ENCODE measurements at regions not wholly inside any gene's neighbourhood (a gene's known extent, or its start where the extent isn't known, plus 50 kb on each side); places are given as distances from the start of the nearest gene placed in this dataset.

- TF ChIP-seq, protein P1, sequence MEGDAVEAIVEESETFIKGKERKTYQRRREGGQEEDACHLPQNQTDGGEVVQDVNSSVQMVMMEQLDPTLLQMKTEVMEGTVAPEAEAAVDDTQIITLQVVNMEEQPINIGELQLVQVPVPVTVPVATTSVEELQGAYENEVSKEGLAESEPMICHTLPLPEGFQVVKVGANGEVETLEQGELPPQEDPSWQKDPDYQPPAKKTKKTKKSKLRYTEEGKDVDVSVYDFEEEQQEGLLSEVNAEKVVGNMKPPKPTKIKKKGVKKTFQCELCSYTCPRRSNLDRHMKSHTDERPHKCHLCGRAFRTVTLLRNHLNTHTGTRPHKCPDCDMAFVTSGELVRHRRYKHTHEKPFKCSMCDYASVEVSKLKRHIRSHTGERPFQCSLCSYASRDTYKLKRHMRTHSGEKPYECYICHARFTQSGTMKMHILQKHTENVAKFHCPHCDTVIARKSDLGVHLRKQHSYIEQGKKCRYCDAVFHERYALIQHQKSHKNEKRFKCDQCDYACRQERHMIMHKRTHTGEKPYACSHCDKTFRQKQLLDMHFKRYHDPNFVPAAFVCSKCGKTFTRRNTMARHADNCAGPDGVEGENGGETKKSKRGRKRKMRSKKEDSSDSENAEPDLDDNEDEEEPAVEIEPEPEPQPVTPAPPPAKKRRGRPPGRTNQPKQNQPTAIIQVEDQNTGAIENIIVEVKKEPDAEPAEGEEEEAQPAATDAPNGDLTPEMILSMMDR (IDR thresholded peaks at IDR 0.05), result no peak
- TF ChIP-seq POLR2A (IDR thresholded peaks at IDR 0.05), result no peak
These were observed 76.1 kb downstream of the SCG2 start for GRCh38 chr2:223526106-223526505.

Measured in breast epithelium (tissue), 3 donors.